HG02973 (cell line): ENCODE measurements at regions not wholly inside any gene's neighbourhood (a gene's known extent, or its start where the extent isn't known, plus 50 kb on each side); places are given as distances from the start of the nearest gene placed in this dataset.

ENCODE experiments used
- ATAC-seq: cut with Tn5 transposase; IDR thresholded peaks from one replicate; pipeline ENCODE4 v1.9.1; 2021; ENCODE audit warnings: moderate library complexity; ENCODE audit not compliant: unreplicated experiment

DNA sequence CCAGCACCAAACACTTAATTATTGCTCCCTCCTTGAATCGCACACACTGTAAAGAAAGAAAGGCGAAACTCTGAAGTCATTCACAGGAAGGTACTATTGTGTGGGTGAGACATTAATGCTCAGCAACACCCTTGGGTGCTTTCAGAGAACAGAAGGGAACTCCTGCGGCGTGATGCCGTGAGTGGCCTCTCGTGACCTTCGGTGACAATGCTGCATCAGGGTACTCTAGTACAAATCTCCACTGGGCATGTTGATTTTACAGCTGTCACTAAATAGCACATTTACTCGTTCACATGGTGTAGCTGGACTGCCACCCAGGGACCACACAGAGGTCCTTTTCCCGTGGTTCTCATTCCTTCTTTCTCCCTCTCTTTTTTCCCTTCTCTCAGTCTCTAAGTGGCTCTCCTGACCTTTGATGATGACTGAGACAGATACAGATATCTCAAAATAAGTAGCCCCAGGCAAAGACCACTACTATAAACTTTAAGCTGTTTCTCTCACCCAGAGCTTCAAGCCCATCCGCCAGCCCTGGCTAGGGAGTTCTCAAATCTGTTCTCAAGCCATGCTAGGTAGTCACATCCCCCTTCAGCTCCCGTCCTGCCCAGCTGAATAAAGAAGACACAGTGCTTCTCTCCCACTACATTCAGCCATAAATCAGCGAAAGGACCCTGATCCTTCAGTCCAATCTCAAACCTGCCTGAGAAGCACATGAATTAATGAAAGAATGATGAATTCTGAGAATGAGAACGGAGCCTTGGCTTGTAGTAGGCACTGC, 223.4 kb upstream of the FMN2 start:
- no peak for ATAC-seq

DNA sequence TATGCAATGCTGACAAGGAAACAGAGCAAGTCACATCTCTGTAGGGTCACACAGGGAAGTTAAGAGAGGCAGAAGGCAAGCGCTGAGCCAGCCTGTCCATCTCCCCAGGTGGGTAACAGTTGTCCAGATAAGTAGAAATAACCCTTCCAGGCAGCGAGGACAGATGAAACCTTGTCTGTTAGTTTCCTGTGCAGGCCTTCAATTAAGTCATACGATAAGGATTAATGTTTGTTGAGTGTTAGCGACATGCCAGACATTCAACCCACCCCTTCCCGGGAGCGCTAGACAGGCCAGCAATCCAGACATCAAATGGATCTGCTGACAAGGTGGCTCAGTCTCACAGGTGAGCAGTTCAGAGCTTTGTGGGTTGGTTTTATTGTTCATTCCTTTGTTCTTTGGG, 221.5 kb upstream of the FMN2 start:
- ATAC-seq = no peak

DNA sequence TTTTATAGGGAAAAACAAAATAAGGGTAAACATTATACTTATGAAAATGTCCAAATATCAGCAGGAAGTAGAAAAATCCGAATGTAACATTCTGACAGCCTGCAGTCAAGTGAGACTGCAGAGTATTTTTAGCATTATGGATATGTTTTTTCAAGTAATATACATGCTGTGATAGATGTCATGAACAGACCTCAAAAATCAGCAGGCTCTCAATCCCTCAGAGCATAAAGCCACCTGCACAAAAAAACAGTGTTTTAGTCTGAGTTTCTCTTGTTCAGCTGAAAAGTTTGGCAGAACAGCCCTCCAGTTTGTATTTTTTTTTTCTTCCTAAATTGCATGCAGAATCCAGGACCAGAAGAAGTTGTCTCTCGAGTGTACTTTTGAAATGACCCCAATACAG, 219.1 kb upstream of the FMN2 start:
- ATAC-seq = no peak

DNA sequence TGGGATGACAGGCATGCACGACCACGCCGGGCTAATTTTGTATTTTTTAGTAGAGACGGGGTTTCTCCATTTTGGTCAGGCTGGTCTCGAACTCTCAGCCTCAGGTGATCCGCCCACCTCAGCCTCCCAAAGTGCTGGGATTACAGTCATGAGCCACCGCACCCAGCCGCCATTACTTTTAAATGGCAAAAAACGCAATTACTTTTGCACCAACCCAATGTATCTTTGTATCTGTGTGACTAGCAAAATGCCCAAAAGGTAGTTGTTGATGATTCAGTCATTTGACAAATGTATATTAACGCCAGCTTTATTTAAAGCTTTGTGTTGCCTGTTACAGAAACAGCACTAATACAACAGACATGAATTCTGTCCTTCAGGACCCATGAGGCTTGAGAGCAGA, 216.9 kb upstream of the FMN2 start:
- no peak for ATAC-seq

DNA sequence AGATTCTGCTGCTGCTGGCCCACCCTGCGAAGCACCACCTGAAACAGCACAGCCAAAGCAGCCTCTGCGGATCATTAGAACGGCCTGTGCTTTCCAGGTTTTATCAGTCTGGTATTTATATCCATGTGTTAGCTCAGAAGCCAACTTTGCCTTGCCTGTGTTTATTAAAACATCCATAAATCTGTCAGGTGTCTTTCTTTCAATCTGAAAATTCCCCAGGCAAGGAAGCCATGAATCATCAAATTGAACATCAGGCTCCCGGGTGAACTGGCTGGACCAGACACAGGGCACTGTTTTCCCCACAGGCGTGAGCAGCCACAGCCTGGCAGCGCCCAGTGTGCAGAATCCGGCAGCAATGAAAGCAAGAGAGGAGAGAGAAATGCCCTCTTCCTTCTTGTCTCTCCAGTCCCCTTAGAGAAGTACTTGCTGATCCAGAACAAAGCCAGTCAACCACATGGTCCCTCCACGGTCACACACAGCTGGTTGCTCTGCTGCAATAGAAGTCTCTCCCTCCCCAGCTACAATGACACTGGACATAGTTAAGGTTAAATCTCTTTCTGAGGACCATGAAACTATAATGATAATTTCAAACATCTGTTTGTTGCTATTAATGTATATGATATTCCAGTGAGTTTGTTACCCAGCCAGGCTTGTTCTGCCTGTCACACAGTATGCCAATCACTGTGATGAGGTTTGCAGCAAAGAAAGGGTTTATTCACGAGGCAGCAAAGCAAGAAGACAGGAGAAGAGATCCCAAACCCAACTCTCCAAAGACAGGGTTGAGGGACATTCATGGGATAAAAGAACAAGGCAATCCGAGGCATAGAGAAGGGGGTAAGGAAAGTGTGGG, 212.1 kb upstream of the FMN2 start:
- no peak for ATAC-seq

DNA sequence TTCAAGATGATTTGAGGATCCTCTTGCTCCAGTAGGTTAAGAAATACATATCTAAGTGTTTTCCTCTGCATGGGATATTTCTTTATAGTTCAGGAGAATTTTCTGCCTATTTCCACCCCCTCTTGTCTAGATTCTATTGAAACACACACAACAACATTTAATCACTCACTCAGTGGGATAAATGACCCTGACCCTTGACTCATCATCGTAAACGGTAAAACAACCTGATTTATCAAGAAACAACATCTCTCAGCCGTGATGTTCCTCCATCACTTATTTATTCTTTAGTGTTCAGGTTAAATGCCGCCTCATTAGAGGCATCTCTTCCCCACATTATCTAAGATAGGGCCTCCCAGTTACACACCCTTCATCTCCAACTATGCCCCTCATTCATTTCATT, 208.7 kb upstream of the FMN2 start:
- ATAC-seq = no peak

DNA sequence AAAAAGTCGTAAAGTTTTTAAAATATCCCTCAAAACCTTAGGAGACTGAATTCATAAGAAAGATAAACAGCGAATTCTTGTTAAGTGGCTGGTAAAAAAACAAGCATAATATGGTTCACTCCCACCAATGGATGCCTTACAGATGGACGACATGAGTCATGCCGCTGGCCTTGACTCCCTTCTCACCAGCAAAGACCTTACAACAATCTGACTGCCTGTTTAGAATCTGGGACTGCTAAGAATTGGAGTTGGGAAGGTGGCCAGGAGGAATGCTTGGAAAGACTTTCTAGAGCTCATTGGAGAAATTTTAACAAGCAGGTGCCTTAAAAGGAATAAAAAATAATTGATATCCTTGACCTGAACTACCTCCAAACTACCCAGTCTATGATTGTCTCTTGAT, 206.9 kb upstream of the FMN2 start:
- no peak for ATAC-seq

DNA sequence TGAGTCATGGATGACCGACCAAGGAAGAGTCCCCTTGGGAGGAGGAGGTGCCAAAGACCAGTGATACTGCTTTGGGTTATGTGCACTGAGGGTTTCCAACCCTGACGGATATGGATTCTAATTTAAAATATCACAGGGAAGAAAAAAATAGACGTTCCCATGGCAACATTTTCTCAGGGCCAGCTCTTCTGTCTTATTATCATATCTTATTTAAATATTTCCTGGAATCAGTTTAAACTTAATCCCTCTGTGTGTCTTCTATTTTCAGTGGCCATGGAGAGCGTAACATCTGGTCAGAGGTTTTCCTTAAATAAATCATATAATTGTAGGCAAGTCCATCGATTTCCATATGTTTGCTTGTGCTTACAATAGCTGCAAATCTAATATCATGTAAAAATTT, 205.4 kb upstream of the FMN2 start:
- ATAC-seq = no peak

DNA sequence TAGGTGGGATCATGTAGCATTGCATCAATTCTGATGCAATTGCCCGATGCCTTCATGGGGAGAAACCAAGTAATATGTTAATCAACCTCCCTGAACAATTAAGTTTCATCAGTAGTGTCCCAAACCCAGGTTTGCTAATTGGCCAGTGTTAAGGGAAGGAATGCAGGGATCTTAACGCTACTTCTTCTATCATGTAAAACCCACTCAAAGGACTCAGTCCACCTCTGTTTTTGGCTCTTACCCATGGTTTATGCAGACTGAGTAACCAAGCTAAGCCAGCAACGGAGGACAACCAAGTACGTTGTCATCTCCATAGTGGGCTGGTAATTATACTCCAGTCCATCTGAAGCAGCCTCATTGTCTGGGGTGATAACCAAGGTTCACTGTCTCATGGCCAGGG, 203.0 kb upstream of the FMN2 start:
- ATAC-seq = no peak

DNA sequence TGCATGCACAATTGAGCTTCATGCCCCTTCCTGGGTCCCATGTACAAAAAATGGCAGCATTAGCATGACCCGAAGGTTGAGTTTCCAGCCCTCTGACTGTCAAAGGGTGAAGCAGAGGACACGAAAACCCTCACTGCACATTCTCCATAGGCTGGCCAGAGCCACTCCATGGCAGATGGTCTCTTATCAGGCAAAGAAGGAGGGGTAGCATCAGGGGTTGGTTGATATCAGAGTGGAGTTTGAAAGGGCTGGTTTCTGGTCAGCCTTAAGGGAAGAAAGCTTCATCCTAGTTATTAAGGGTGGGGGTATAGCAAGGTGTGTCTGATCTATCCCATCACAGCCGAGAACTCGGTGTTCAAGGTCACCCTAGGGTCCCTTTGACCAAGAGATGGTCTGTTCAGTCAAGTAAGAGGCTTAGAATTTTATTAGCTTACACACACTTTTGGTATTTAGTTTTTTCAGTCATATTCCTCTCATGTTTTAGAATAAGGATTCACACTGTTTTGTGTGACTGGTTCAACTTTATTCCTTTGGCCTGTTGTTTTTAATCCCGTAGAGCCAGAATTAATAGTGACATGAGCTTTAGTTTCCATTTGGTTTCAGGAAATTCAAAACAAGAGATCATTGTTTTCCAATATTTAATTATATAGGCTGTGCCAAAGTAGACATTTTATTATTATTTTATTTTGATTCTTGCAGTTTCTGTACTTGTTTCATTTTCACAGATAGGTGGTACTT, 199.9 kb upstream of the FMN2 start:
- no peak for ATAC-seq

DNA sequence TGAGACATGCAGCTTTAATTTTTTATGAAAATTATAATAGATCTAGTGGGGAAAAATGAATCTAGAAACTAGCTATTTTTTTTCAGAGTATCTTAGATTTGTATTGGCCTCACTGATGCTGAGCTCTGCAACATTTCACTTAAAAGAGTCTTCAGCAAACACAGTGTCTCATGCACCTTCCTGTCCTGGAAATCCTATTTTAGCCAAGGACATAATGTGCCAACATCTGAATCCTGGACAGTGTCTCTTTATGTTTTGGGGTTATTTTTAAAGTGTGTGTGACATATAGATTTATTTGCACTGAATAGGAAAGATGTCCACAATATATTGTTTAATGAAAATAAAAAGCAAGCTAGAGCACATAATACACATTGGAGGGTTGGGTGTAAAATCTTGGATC, 199.1 kb upstream of the FMN2 start:
- no peak for ATAC-seq

DNA sequence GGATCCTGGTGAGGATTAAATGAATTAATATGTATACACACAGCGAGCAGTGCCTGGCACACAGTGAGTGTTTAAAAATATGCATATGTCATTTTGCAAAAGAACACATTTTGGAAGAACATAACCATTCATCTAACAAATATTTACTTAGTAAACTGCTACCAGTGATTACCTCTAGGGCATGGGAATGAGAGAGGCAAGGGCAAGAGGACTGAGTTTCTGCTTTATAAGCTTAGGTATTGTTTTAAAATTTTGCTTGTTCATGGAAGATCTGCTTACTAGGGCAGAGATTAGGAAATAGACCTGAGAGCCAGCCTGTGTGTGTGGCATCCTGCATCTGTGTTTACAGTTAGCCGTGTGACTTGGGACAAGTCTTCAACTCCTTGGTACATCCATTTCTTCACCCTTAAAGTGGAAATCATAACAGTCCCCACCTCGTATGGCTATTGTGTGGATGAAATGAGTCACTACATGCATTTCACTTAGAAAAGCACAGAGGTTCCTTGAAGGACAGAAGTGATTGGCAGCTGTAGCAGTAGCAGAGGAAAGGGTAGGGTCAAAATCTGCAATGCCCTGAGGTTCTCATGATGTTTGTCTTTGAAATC, 198.5 kb upstream of the FMN2 start:
- no peak for ATAC-seq

DNA sequence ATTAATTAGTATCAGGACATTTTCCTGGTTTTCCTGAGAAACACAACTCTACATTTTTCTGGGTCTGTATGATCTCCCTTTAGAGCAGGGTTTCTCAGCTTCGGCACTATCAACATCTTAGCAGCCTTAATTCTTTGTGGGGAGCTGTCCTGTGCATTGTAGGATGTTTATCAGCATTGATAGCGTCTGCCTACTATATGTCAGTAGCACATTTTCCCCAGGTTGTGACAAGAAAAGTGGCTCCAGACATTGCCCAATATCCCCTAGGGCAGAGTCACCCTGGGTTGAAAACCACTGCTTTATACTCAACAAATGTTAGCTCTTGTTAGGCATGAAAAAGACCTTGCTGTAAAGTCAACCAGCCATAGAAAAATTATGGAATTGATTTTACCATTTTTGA, 195.1 kb upstream of the FMN2 start:
- ATAC-seq = no peak

DNA sequence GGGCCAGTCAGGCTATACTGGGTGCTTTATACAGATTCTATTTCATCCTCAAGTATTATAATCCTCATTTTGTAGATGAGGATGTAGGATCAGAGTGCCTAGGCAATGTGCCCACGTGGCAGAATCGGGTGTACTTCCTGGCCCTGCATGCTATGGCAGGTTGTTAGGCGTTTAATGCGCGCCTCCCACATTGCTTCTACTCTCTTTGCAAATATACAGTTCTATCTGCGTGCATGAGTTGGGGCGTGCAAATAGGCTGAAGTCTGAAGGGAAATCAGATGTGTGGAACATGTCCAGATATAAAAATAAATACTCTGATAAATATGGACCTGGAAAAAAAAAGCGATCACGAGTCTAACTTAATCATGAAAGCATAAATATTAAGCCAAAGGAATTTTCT, 194.7 kb upstream of the FMN2 start:
- no peak for ATAC-seq

DNA sequence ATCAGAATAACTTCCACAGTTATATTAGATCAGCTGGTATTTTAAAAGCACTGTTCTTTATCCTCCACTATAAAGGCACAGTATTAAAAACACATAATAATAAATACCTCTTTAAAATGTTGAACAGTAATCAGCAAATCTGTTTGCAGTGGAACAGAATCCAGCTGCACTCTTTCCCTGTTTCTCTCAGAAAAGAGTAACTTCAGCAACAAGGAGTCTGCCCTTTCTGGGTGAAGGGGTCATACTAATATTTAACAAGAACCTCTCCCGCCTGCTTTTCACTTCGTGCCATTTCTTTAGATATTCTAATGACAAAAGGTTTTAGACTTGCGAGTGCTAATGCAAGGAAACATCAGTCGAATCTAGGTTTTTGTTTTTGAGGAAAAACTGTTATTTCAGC, 194.2 kb upstream of the FMN2 start:
- ATAC-seq = no peak

DNA sequence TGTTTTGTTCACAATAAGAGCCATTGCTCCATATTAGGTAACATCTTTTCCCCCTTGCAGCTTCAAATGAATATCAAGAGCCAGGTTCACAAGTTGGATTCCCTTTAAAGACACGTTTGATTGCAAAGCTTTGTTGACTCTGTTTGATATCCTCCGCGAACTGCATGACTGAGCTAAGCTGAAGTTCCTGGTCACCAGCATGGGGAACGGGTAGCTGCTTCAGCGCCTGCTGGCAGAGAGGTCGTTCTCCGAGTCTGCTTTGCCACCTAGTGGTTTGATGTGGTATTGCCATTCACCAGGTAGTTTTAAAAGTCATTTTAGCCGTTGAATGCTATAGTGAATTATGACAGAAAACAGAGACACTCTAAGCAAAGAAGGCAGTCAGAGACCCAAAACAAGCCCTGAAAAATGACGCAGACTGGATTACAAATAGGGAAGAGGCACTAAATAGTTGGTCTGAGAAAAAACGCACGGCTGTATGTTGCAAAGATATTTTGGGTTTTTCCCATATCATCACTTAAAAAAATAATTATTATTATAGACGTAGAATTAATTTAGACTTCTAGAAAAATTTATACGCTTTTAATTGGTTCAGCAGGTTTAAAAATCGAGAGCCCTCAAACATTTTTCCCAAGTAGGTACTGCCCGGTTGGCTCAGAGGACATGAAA, 193.5 kb upstream of the FMN2 start:
- peak; percentile 95 for ATAC-seq

DNA sequence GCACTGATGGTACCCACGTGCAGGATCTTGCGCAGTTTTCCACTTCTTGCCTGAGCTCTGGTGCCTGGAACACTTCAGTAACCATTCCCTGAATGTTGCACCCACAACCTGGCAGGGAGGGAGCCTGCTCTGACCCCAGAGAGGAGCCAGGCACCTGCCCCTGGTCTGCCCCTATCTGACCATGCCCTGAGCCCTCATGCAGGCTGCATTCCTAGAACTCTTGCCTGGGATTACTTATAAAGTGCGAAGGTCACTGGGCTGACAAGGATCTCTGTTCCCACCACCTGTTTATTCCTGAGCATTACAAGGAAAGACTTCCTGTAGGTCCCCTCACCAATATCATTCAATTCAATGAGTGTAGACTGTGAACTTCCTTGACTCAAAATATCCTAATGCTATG, 191.9 kb upstream of the FMN2 start:
- no peak for ATAC-seq

DNA sequence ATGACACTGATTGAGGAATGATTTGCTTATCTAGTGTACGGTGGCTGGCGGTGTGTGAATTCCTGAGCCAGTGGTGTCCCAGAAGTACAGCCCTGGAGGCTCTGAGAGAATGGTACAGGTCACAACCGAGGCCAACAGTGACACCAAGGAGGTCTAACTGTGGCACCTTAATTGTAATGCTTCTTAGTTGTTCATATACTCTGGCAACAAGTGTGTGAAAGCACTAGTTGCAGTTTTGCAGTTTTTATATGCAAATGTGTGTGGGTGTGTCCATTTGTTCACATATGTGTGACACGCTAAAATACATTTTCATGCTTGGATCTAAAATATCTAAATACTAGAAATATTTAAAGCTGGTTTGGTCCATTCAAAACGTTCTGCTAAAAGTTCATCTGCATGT, 185.3 kb upstream of the FMN2 start:
- no peak for ATAC-seq

DNA sequence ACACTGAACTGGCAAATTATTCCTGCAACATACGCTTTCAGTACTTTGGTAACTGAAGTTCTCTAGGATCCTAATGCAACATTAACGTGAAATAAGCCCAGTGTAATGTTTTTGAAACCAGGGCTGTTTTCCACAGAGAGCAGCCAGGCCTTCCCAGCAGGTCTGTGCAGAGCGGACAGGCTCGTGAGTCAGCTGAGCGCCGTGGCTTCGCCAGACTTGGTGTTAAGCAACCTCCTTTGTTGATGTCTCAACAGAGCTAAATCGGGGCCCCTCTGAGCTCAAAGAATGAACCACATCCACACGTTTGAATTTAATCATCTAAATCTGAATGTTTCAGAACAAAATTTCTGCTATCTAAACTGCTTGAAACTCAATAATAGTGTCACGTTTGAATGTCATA, 181.8 kb upstream of the FMN2 start:
- no peak for ATAC-seq

DNA sequence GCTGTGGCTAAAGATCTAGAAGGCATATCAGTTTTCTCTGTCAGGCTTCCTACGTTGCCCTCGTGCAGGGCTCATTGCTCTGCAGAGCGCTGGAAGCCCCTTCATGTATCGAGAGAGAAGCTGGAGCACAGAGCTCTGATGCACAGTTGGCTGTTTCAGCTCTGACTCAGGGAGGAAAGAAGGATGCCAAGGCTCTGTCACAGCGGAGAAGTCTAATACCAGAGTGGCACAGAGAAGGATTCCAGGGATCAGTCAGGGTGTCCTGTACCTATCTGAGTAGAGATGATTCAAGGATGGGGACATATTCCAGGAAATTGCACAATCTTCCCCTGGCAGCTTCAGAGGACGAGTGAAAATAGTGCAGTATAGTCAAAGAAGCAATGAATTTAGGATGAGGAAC, 179.2 kb upstream of the FMN2 start:
- ATAC-seq = no peak

DNA sequence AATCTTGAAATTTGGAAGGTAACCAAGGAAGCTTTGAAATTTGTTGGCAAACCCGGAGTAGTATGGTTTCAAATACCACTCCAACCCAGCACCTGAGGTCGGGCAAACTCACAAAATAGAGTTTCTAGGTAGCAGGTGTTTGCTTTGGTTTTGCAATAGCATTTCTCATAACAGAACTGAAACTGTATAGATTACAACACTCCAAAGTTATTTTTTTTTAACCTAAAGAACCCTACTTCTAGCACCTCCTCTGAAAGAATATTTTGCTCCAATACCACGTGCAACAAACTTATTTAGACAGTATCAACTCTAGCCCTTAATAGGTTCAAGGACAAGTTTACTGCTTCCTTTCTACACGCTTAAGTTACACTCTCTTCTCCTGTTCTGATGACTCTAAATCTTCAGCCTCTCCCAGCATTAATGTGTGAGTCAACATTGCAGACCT, 178.5 kb upstream of the FMN2 start:
- no peak for ATAC-seq
